LNCaP clone FGC (cell line): ENCODE measurements at regions not wholly inside any gene's neighbourhood (a gene's known extent, or its start where the extent isn't known, plus 50 kb on each side); places are given as distances from the start of the nearest gene placed in this dataset.

Experiments used
- DNase-seq: peaks from one replicate; pipeline ENCODE4 v3.0.0-alpha.2; 2011; ENCODE audit warnings: low read depth
- H3K4me3 ChIP-seq: 2 replicates; pipeline ENCODE4 v1.5.1; 2011; ENCODE audit warnings: mild to moderate bottlenecking, low read depth, low read length, control low read depth
- TF ChIP-seq, protein P1 (sequence below): IDR thresholded peaks from 2 replicates; pipeline ENCODE4 v1.5.1; 2012; ENCODE audit warnings: mild to moderate bottlenecking; ENCODE audit not compliant: control insufficient read depth, insufficient read depth; ENCODE audit errors: extremely low read depth

DNA sequence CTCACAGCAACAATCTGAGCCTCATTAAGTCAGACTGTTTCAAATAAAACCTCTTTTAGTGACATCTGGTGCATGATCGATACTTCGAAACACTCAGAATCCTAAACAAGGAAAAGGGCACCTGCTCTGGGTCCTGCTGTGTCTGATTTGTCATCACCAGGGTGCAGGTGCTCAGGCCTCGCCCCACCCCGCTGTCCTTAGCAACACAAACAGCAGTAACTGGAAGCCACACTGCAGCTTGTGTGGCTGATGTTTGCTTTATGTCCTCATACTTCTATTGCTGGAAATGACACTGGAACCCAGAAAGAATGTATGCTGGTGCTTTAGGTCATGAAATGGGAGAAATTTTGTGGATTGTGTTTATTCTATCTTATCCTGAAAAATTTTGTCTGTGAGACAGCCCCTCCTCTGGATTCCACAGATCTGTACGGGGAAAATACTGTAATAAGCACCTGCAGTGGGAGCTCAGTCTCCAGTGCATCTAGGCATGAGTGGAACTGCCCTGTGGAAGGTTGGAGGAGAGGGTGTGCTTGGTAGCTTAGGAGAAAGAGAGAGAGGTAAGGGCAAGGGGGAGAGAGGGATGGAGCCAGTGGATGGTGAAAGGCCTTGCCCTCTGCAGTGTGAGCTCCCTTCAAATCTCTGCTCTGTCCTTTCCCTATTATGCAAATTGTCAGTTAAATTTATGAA lies 284.2 kb downstream of the SMARCA2 start:
- peak; percentile 72 for DNase-seq
- TF ChIP-seq, protein P1, sequence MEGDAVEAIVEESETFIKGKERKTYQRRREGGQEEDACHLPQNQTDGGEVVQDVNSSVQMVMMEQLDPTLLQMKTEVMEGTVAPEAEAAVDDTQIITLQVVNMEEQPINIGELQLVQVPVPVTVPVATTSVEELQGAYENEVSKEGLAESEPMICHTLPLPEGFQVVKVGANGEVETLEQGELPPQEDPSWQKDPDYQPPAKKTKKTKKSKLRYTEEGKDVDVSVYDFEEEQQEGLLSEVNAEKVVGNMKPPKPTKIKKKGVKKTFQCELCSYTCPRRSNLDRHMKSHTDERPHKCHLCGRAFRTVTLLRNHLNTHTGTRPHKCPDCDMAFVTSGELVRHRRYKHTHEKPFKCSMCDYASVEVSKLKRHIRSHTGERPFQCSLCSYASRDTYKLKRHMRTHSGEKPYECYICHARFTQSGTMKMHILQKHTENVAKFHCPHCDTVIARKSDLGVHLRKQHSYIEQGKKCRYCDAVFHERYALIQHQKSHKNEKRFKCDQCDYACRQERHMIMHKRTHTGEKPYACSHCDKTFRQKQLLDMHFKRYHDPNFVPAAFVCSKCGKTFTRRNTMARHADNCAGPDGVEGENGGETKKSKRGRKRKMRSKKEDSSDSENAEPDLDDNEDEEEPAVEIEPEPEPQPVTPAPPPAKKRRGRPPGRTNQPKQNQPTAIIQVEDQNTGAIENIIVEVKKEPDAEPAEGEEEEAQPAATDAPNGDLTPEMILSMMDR, result no peak
- no peak overlapping the region for H3K4me3 ChIP-seq

DNA sequence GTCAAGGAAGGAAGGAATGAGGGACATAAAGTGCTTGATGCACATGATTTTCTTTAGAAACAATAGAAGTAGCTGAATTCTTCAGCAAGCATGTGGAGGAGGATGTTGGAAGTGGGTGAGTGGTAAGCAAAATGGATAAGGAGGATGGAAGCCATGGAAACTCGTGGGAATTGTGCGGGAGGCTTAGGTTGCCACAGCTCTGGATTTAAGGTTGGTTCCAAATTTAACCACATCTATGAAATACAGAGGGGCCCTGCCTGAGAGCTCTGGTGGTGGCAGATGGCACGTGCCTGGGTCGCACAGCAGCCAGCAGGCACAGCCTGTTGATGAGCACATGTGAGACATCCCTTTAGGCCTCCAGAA lies 284.7 kb downstream of the SMARCA2 start:
- no peak for DNase-seq
- TF ChIP-seq, protein P1, result no peak
- no peak overlapping the region for H3K4me3 ChIP-seq

DNA sequence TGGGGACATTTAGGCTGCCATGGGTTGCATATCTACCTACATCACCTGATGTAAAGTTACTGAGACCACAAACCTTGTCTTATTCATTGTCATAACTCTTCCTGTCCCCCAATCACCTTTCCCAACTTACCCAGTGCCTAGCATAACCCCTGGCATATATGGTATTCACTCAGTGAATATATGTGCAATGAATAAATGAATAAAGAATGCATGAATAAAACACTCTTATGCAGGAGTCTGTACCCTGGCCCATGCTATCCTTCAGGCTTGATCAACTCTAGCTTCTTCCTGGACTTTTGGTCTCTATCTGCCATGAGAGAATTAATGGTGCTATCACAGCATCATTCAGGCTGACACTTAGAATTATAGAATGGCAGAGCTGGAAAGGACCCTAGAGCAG lies 285.2 kb downstream of the SMARCA2 start:
- TF ChIP-seq, protein P1, result no peak
- H3K4me3 ChIP-seq, result no peak overlapping the region
- DNase-seq, result no peak

DNA sequence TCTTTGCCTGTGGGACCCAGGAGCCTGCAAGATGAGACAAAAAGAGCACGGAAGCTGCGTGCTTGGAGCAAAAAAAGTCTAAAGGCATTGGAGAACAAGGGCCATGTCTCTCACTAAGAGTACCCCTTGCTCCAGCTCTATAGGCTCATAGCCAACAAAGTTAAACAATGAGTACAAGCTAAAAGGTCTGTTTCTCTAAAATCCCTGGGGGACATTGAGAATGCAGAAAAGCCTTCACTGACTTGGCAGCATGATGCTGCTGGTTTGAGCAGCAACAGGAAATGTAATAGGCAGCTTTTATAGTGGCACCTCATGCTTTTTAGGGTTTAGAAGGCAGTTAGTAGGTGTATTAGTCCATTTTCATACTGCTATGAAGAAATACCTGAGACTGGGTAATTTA lies 287.5 kb downstream of the SMARCA2 start:
- no peak overlapping the region for H3K4me3 ChIP-seq
- TF ChIP-seq, protein P1, result no peak
- DNase-seq, result no peak

DNA sequence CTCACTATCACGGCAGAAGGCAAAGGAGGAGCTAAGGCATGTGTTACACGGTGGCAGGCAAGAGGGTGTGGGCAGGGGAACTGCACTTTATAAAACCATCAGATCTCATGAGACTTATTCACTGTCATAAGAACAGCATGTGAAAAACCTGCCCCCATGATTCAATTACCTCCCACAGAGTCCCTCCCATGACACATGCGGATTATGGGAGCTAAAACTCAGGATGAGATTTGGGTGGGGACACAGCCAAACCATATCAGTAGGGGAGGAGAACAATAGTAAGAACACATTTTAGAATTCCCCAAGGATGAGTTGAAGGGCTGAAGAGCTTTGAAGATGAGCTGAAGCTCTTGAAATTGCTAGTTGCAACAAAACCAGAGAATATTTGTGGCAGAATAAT lies 287.9 kb downstream of the SMARCA2 start:
- no peak overlapping the region for H3K4me3 ChIP-seq
- TF ChIP-seq, protein P1, result no peak
- no peak for DNase-seq

DNA sequence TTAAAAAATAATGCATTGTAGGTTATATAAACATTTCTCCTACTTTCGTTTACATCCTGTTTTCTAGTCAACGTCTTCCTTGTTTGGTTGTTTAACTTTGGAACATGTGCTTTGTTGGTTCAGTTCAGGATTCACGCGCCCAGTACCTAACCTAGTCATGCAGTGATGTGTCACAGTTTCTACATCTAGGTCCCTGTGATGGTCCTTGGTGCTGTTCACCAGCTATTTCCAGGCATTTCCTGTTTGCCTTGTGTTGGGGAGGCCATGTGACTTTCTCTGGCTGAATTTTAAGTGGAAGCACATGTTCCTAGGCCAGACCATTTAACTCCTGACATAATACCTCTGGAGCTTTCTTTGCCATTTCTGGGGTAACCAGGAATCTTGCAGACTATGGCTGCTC lies 292.3 kb downstream of the SMARCA2 start:
- no peak for DNase-seq
- H3K4me3 ChIP-seq, result no peak overlapping the region
- TF ChIP-seq, protein P1, result no peak

DNA sequence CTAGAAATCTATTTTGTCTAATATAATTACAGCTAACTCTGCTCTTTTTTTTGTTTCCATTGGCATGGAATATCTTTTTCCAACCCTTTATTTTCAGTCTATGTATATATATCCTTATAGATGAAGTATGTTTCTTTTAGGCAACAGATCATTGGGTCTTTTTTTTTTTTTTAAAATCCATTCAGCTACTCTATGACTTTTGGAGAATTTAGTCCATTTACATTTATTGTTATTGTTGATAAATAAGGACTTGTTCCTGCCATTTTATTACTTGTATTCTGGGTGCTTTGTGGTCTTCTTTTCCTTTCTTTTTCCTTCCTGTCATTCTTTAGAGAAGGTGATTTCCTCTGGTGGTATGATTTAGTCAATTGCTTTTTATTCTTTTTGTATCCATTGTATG lies 296.8 kb downstream of the SMARCA2 start:
- TF ChIP-seq, protein P1, result no peak
- H3K4me3 ChIP-seq, result no peak overlapping the region
- no peak for DNase-seq
